Breast epithelium (tissue), 3 donors: ENCODE measurements at regions not wholly inside any gene's neighbourhood (a gene's known extent, or its start where the extent isn't known, plus 50 kb on each side); places are given as distances from the start of the nearest gene placed in this dataset.

Experiments
- POLR2A ChIP-seq: fragments of 450-650 bp; IDR thresholded peaks from one replicate; pipeline ENCODE4 v1.6.1; 2016; ENCODE audit warnings: antibody characterized with exemption, mild to moderate bottlenecking, moderate library complexity
- TF ChIP-seq, protein P1 (sequence below), 3 donors: fragments of 450-650 bp; IDR thresholded peaks; one replicate each; pipeline ENCODE4 v1.5.1; 2016 to 2017; ENCODE audit warnings: antibody characterized with exemption in 3 of 3, mild to moderate bottlenecking in 3 of 3, moderate library complexity in 3 of 3

DNA sequence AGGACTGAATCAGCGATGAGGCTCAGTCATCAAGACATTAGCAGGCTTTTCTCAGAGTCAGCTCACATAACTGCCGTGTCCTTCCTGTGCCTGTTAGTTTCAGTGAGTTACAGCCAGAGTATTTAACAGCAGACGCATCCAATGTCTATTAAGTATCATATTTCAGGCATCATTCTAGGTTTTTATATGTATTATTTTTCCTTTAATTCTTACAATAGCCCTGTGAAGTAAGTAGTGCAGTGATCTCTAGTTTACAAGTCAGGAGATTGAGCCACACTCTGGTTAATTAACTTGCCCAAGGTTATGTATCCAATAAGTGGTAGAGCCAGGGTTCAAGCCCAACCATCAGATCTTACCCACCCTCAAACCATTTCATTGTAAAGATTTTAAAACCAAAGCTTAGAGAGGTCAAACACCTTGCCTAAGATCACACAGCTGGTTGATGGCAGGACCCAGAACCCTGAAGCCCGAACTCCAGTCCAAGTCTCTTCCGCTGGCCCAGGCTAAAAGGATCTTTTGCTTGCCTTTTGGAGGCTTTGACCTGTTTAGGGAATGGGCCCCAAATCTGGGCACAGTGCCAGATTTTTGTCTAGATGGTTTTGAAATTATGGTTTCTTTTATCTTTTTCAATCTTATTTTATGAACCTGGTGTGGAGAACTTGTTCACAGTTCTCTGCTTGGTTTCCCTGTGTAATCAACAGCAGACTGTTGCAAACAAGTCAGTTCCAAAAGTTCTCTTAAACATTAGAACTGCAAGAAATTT, 261.2 kb upstream of the CLINT1 start:
- TF ChIP-seq, protein P1, sequence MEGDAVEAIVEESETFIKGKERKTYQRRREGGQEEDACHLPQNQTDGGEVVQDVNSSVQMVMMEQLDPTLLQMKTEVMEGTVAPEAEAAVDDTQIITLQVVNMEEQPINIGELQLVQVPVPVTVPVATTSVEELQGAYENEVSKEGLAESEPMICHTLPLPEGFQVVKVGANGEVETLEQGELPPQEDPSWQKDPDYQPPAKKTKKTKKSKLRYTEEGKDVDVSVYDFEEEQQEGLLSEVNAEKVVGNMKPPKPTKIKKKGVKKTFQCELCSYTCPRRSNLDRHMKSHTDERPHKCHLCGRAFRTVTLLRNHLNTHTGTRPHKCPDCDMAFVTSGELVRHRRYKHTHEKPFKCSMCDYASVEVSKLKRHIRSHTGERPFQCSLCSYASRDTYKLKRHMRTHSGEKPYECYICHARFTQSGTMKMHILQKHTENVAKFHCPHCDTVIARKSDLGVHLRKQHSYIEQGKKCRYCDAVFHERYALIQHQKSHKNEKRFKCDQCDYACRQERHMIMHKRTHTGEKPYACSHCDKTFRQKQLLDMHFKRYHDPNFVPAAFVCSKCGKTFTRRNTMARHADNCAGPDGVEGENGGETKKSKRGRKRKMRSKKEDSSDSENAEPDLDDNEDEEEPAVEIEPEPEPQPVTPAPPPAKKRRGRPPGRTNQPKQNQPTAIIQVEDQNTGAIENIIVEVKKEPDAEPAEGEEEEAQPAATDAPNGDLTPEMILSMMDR (IDR thresholded peaks at IDR 0.05), result no peak
- TF ChIP-seq POLR2A, result no peak
